HUES48 (cell line): ENCODE measurements at regions not wholly inside any gene's neighbourhood (a gene's known extent, or its start where the extent isn't known, plus 50 kb on each side); places are given as distances from the start of the nearest gene placed in this dataset.

ENCODE experiments used
- H3K27ac ChIP-seq: one replicate; pipeline ENCODE4 v1.7.0; 2013; ENCODE audit warnings: low read depth, low read length, inconsistent platforms
- H3K27me3 ChIP-seq: 2 replicates; pipeline ENCODE4 v1.6.1; 2013; ENCODE audit warnings: mild to moderate bottlenecking, low read length; ENCODE audit not compliant: control insufficient read depth, insufficient read depth
- H3K36me3 ChIP-seq: 2 replicates; pipeline ENCODE4 v1.6.1; 2013; ENCODE audit warnings: low read length; ENCODE audit not compliant: control insufficient read depth, insufficient read depth
- H3K4me1 ChIP-seq: 2 replicates; pipeline ENCODE4 v1.6.1; 2013; ENCODE audit warnings: mild to moderate bottlenecking, low read length; ENCODE audit not compliant: control insufficient read depth, insufficient read depth
- H3K4me3 ChIP-seq: 2 replicates; pipeline ENCODE4 v1.5.1; 2013; ENCODE audit warnings: mild to moderate bottlenecking, low read depth, low read length
- H3K9ac ChIP-seq: 2 replicates; pipeline ENCODE4 v1.6.1; 2013; ENCODE audit warnings: mild to moderate bottlenecking, low read depth, low read length, moderate library complexity
- H3K9me3 ChIP-seq: 2 replicates; pipeline ENCODE4 v1.6.1; 2013; ENCODE audit warnings: low read length; ENCODE audit not compliant: control insufficient read depth, insufficient read depth

GRCh38 chr10:106467506-106467905 lies 697.0 kb downstream of the SORCS1 start:
- H3K9ac ChIP-seq: no peak overlapping the region
- no peak overlapping the region for H3K27ac ChIP-seq
- no peaks in the 10 kb centered on the region for H3K9me3 ChIP-seq
- no peak overlapping the region for H3K4me3 ChIP-seq
- H3K27me3 ChIP-seq: no peaks in the 10 kb centered on the region
- no peaks in the 10 kb centered on the region for H3K4me1 ChIP-seq
- no peaks in the 10 kb centered on the region for H3K36me3 ChIP-seq

- Histone ChIP-seq H3K4me1 (no peaks in the 10 kb centered on the region), H3K9ac (no peak overlapping the region), H3K27ac (no peak overlapping the region), H3K36me3 (no peaks in the 10 kb centered on the region), H3K4me3 (no peak overlapping the region), H3K27me3 (no peaks in the 10 kb centered on the region), H3K9me3 (no peaks in the 10 kb centered on the region)
Measured at GRCh38 chr10:106457522-106457921, 707.0 kb downstream of the SORCS1 start.

- no peaks in the 10 kb centered on the region for H3K4me1 ChIP-seq
- no peak overlapping the region for H3K9ac ChIP-seq
- H3K9me3 ChIP-seq: no peaks in the 10 kb centered on the region
- H3K27me3 ChIP-seq: no peaks in the 10 kb centered on the region
- H3K36me3 ChIP-seq: no peaks in the 10 kb centered on the region
- no peak overlapping the region for H3K27ac ChIP-seq
- no peak overlapping the region for H3K4me3 ChIP-seq
Measured at GRCh38 chr10:106454233-106454632, 710.3 kb downstream of the SORCS1 start.

- Histone ChIP-seq H3K9ac (no peak overlapping the region), H3K27ac (no peak overlapping the region), H3K27me3 (no peaks in the 10 kb centered on the region), H3K9me3 (no peaks in the 10 kb centered on the region), H3K36me3 (no peaks in the 10 kb centered on the region), H3K4me3 (no peak overlapping the region), H3K4me1 (no peaks in the 10 kb centered on the region)
Measured at GRCh38 chr10:106450966-106451365, 713.5 kb downstream of the SORCS1 start.

GRCh38 chr10:106446920-106447319 lies 717.6 kb downstream of the SORCS1 start:
- Histone ChIP-seq H3K9ac (no peak overlapping the region), H3K36me3 (no peaks in the 10 kb centered on the region), H3K4me1 (no peaks in the 10 kb centered on the region), H3K4me3 (no peak overlapping the region), H3K9me3 (no peaks in the 10 kb centered on the region), H3K27ac (no peak overlapping the region), H3K27me3 (no peaks in the 10 kb centered on the region)

GRCh38 chr10:106442223-106442622 lies 722.3 kb downstream of the SORCS1 start:
- H3K4me1 ChIP-seq: no peaks in the 10 kb centered on the region
- no peak overlapping the region for H3K9ac ChIP-seq
- no peak overlapping the region for H3K27ac ChIP-seq

GRCh38 chr10:106440767-106441166 lies 723.7 kb downstream of the SORCS1 start:
- Histone ChIP-seq H3K9me3 (no peaks in the 10 kb centered on the region), H3K27ac (no peak overlapping the region), H3K36me3 (no peaks in the 10 kb centered on the region), H3K4me3 (no peak overlapping the region), H3K4me1 (no peaks in the 10 kb centered on the region), H3K9ac (no peak overlapping the region), H3K27me3 (no peaks in the 10 kb centered on the region)

More at GRCh38 chr10:106442223-106442622, 722.3 kb downstream of the SORCS1 start:
- no peaks in the 10 kb centered on the region for H3K27me3 ChIP-seq
- no peak overlapping the region for H3K4me3 ChIP-seq
- no peaks in the 10 kb centered on the region for H3K9me3 ChIP-seq
- no peaks in the 10 kb centered on the region for H3K36me3 ChIP-seq

- no peak overlapping the region for H3K4me3 ChIP-seq
- no peaks in the 10 kb centered on the region for H3K9me3 ChIP-seq
- no peaks in the 10 kb centered on the region for H3K27me3 ChIP-seq
- no peaks in the 10 kb centered on the region for H3K4me1 ChIP-seq
- H3K36me3 ChIP-seq: no peaks in the 10 kb centered on the region
- no peak overlapping the region for H3K27ac ChIP-seq
- H3K9ac ChIP-seq: no peak overlapping the region
Measured at GRCh38 chr10:106440355-106440754, 724.2 kb downstream of the SORCS1 start.

GRCh38 chr10:106439366-106439765 lies 725.1 kb downstream of the SORCS1 start:
- H3K9me3 ChIP-seq: no peaks in the 10 kb centered on the region
- H3K27me3 ChIP-seq: no peaks in the 10 kb centered on the region
- H3K27ac ChIP-seq: no peak overlapping the region
- no peaks in the 10 kb centered on the region for H3K36me3 ChIP-seq
- H3K4me1 ChIP-seq: no peaks in the 10 kb centered on the region
- no peak overlapping the region for H3K9ac ChIP-seq
- no peak overlapping the region for H3K4me3 ChIP-seq

- Histone ChIP-seq H3K9me3 (no peaks in the 10 kb centered on the region), H3K9ac (no peak overlapping the region), H3K27ac (no peak overlapping the region), H3K4me3 (no peak overlapping the region), H3K36me3 (no peaks in the 10 kb centered on the region), H3K4me1 (no peaks in the 10 kb centered on the region), H3K27me3 (no peaks in the 10 kb centered on the region)
Measured at GRCh38 chr10:106438386-106438785, 726.1 kb downstream of the SORCS1 start.

- no peaks in the 10 kb centered on the region for H3K27me3 ChIP-seq
- H3K9ac ChIP-seq: no peak overlapping the region
- no peak overlapping the region for H3K27ac ChIP-seq
Measured at GRCh38 chr10:106436123-106436715, 728.3 kb downstream of the SORCS1 start.

GRCh38 chr10:106435081-106435480 lies 729.4 kb downstream of the SORCS1 start:
- Histone ChIP-seq H3K27ac (no peak overlapping the region), H3K27me3 (no peaks in the 10 kb centered on the region), H3K9me3 (no peaks in the 10 kb centered on the region), H3K9ac (no peak overlapping the region), H3K4me1 (no peaks in the 10 kb centered on the region), H3K36me3 (no peaks in the 10 kb centered on the region), H3K4me3 (no peak overlapping the region)

More at GRCh38 chr10:106436123-106436715, 728.3 kb downstream of the SORCS1 start:
- H3K4me3 ChIP-seq: no peak overlapping the region
- no peaks in the 10 kb centered on the region for H3K36me3 ChIP-seq
- H3K9me3 ChIP-seq: no peaks in the 10 kb centered on the region
- H3K4me1 ChIP-seq: no peaks in the 10 kb centered on the region
